Left ventricle myocardium inferior (tissue), 1 donor: ENCODE measurements at regions not wholly inside any gene's neighbourhood (a gene's known extent, or its start where the extent isn't known, plus 50 kb on each side); places are given as distances from the start of the nearest gene placed in this dataset.
"Not testable (repeated sequence)": the region's sequence is repeated elsewhere in the genome, so short reads cannot be mapped to it uniquely, and the experiment has no call there.

Experiments
- DNase-seq: peaks from one replicate; pipeline ENCODE4 v3.0.0-alpha.2; 2020
- H3K27ac ChIP-seq: fragments of 200-600 bp; replicated peaks from 2 replicates; pipeline ENCODE4 v1.8.0; 2021
- H3K27me3 ChIP-seq: fragments of 200-600 bp; 2 replicates; pipeline ENCODE4 v1.8.0; 2021; ENCODE audit warnings: low read depth
- H3K36me3 ChIP-seq: fragments of 200-600 bp; 2 replicates; pipeline ENCODE4 v1.8.0; 2021
- H3K4me1 ChIP-seq: fragments of 200-600 bp; 2 replicates; pipeline ENCODE4 v1.8.0; 2021
- H3K4me3 ChIP-seq: fragments of 200-600 bp; 2 replicates; pipeline ENCODE4 v1.8.0; 2021; ENCODE audit warnings: mild to moderate bottlenecking, moderate library complexity
- H3K9me3 ChIP-seq: fragments of 200-600 bp; replicated peaks from 2 replicates; pipeline ENCODE4 v1.8.0; 2021
- CTCF ChIP-seq: fragments of 200-600 bp; IDR thresholded peaks from 2 replicates; pipeline ENCODE4 v1.8.0; 2021; ENCODE audit warnings: antibody characterized with exemption, mild to moderate bottlenecking, borderline replicate concordance
- intact Hi-C: fragments of 100-400 bp; cut with micrococcal nuclease; formaldehyde crosslinking; loops from one replicate; pipeline ENCODE4 v1.11.0; 2022
- donor health status: DM: no; HTN: yes; CAD: no; lungs with severe emphysema.

DNA sequence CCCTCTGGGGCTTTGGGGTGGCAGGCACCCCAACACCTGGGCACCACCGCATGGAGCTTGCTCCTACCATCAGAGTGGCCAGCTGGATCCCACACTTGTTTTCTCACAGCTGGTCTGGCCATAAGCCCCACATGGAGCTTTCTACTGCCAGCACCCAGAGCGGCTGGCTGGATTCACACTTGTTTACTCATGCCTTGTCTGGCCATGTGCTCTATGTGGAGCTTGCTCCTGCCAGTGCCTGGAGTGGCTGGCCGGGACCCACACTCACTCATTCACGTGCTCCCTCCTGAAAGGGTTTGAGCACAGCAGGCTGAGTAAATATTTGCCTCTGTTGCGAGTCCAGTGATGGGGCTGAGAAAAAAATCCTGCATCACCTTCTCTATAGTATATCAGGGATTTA lies 487.0 kb downstream of the CD109 start:
- TF ChIP-seq CTCF, result no peak
- H3K4me1 ChIP-seq, result no peaks in the 10 kb centered on the region
- no peak overlapping the region for H3K4me3 ChIP-seq
- peaks cover 16% of the 10 kb centered on the region for H3K9me3 ChIP-seq
- H3K36me3 ChIP-seq, result no peaks in the 10 kb centered on the region
- intact Hi-C loops, result no loop called here
- H3K27ac ChIP-seq, result no peak overlapping the region
- H3K27me3 ChIP-seq, result no peaks in the 10 kb centered on the region
- DNase-seq, result no peak

GRCh38 chr6:74181471-74181870 lies 485.5 kb downstream of the CD109 start:
- peaks cover 16% of the 10 kb centered on the region for H3K9me3 ChIP-seq
- no peaks in the 10 kb centered on the region for H3K36me3 ChIP-seq
- intact Hi-C loops, result no loop called here
- TF ChIP-seq CTCF, result no peak
- no peak for DNase-seq
- no peak overlapping the region for H3K27ac ChIP-seq
- no peaks in the 10 kb centered on the region for H3K27me3 ChIP-seq
- no peaks in the 10 kb centered on the region for H3K4me1 ChIP-seq
- H3K4me3 ChIP-seq, result no peak overlapping the region

- no peak for DNase-seq
- intact Hi-C loops, result no loop called here
- Histone ChIP-seq H3K27ac (no peak overlapping the region), H3K9me3 (peaks cover 8% of the 10 kb centered on the region), H3K27me3 (no peaks in the 10 kb centered on the region), H3K4me1 (no peaks in the 10 kb centered on the region), H3K4me3 (no peak overlapping the region), H3K36me3 (no peaks in the 10 kb centered on the region)
- TF ChIP-seq CTCF, result no peak
Measured at GRCh38 chr6:74177506-74177905, 481.5 kb downstream of the CD109 start.

DNA sequence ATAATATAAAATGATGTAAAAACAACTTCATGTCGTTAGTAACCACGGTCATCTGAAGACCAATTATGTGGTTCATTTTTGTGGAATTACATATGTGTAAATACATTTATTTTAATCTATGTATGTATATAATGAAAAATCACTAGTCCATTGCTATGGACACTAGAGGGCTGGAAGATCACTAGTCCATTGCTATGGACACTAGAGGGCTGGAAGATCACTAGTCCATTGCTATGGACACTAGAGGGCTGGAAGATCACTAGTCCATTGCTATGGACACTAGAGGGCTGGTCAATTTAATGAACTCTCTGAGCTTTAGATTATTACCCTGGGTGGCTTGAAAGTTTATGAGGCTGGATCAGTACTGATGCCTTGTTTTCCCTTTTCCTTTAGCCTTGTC lies 474.5 kb downstream of the CD109 start:
- H3K36me3 ChIP-seq, H3K4me3 ChIP-seq, DNase-seq, intact Hi-C loops, H3K9me3 ChIP-seq, H3K27ac ChIP-seq, H3K27me3 ChIP-seq: not testable (repeated sequence)
- H3K4me1 ChIP-seq, result peaks cover 12% of the 10 kb centered on the region

- Histone ChIP-seq H3K27ac (no peak overlapping the region), H3K27me3 (no peaks in the 10 kb centered on the region), H3K36me3 (no peaks in the 10 kb centered on the region), H3K4me1 (peaks cover 12% of the 10 kb centered on the region), H3K9me3 (no peaks in the 10 kb centered on the region), H3K4me3 (no peak overlapping the region)
- DNase-seq, result no peak
- no peak for TF ChIP-seq CTCF
- intact Hi-C loops, result no loop called here
Measured at GRCh38 chr6:74170118-74170517, 474.1 kb downstream of the CD109 start.

- no peak overlapping the region for H3K4me3 ChIP-seq
- H3K27me3 ChIP-seq, result no peaks in the 10 kb centered on the region
- no peaks in the 10 kb centered on the region for H3K36me3 ChIP-seq
- DNase-seq, result no peak
- H3K4me1 ChIP-seq, result peaks cover 12% of the 10 kb centered on the region
- H3K27ac ChIP-seq, result peak overlapping the region; percentile 39
- TF ChIP-seq CTCF, result no peak
- intact Hi-C loops, result no loop called here
- H3K9me3 ChIP-seq, result no peaks in the 10 kb centered on the region
Measured at GRCh38 chr6:74167976-74168375, 472.0 kb downstream of the CD109 start.
